HepG2 (cell line): ENCODE measurements at regions not wholly inside any gene's neighbourhood (a gene's known extent, or its start where the extent isn't known, plus 50 kb on each side); places are given as distances from the start of the nearest gene placed in this dataset.

Experiments
- AGO1 ChIP-seq: fragments of 200-400 bp; formaldehyde crosslinking; IDR thresholded peaks from 2 replicates; pipeline ENCODE4 v1.6.1; 2017; ENCODE audit warnings: mild to moderate bottlenecking, low read depth, low read length, moderate library complexity; ENCODE audit not compliant: poor library complexity, severe bottlenecking
- CEBPB ChIP-seq: IDR thresholded peaks from 2 replicates; pipeline ENCODE4 v1.6.1; 2011; ENCODE audit warnings: low read depth, low read length, improper control_type of control experiment, borderline replicate concordance
- DNMT3B ChIP-seq: conservative IDR thresholded peaks from 2 replicates; pipeline ENCODE4 v1.6.1; 2016; ENCODE audit warnings: missing biosample characterization, control low read depth
- DR1 ChIP-seq: sonication (generic); formaldehyde crosslinking; IDR thresholded peaks from 2 replicates; pipeline ENCODE4 v1.8.0; 2021; ENCODE audit warnings: mild to moderate bottlenecking, missing genetic modification reagents, inconsistent platforms
- FOXA1 ChIP-seq, 2 experiments: fragments of 450-650 bp in 1 of 2; sonication (generic) in 1 of 2; formaldehyde crosslinking in 1 of 2; IDR thresholded peaks; 2 replicates each; pipeline versions ENCODE4 v1.4.0 to v1.6.1; 2016 to 2020; ENCODE audit warnings: missing genetic modification reagents in 1 of 2
- HDAC6 ChIP-seq: fragments of 200-600 bp; sonication (generic); IDR thresholded peaks from 2 replicates; pipeline ENCODE4 v1.7.0; 2017; ENCODE audit warnings: mild to moderate bottlenecking, antibody characterized with exemption, low read length, low read depth
- KAT2B ChIP-seq: fragments of 150-350 bp; IDR thresholded peaks from 2 replicates; pipeline ENCODE4 v1.6.1; 2014; ENCODE audit warnings: low read depth, low read length, borderline replicate concordance
- MAFK ChIP-seq, 2 experiments: IDR thresholded peaks in 1 of 2; conservative IDR thresholded peaks in 1 of 2; 2 replicates each; pipeline ENCODE4 v1.6.1; 2011; ENCODE audit warnings: improper control_type of control experiment in 2 of 2, low read length in 2 of 2
- NFE2L2 ChIP-seq: fragments of 150-350 bp; IDR thresholded peaks from 2 replicates; pipeline ENCODE4 v1.6.1; 2014; ENCODE audit warnings: low read length
- RFX5 ChIP-seq: IDR thresholded peaks from 2 replicates; pipeline ENCODE4 v1.6.1; 2011; ENCODE audit warnings: low read depth, low read length, improper control_type of control experiment
- UBTF ChIP-seq: sonication (generic); formaldehyde crosslinking; IDR thresholded peaks from 2 replicates; pipeline ENCODE4 v1.4.0; 2020; ENCODE audit warnings: mild to moderate bottlenecking, missing genetic modification reagents
- ZNF264 ChIP-seq: sonication (generic); formaldehyde crosslinking; IDR thresholded peaks from 2 replicates; pipeline ENCODE4 v1.4.0; 2020; ENCODE audit warnings: missing genetic modification reagents
- ZNF326 ChIP-seq: sonication (generic); formaldehyde crosslinking; IDR thresholded peaks from 2 replicates; pipeline ENCODE4 v1.4.0; 2020; ENCODE audit warnings: missing genetic modification reagents, borderline replicate concordance
- ZNF331 ChIP-seq: sonication (generic); formaldehyde crosslinking; IDR thresholded peaks from 2 replicates; pipeline ENCODE4 v1.4.0; 2020; ENCODE audit warnings: missing genetic modification reagents
- ZNF33A ChIP-seq: sonication (generic); formaldehyde crosslinking; IDR thresholded peaks from 2 replicates; pipeline ENCODE4 v1.5.1; 2020; ENCODE audit warnings: missing genetic modification reagents, mild to moderate bottlenecking, moderate library complexity, borderline replicate concordance
- ZNF383 ChIP-seq: sonication (generic); formaldehyde crosslinking; IDR thresholded peaks from 2 replicates; pipeline ENCODE4 v1.4.0; 2020; ENCODE audit warnings: missing genetic modification reagents, mild to moderate bottlenecking, borderline replicate concordance
- ZNF446 ChIP-seq: sonication (generic); formaldehyde crosslinking; IDR thresholded peaks from 2 replicates; pipeline ENCODE4 v1.5.0; 2020; ENCODE audit warnings: mild to moderate bottlenecking, missing genetic modification reagents
- ZNF713 ChIP-seq: sonication (generic); formaldehyde crosslinking; IDR thresholded peaks from 2 replicates; pipeline ENCODE4 v1.4.0; 2020; ENCODE audit warnings: mild to moderate bottlenecking, missing genetic modification reagents
- ZNF737 ChIP-seq: sonication (generic); formaldehyde crosslinking; IDR thresholded peaks from 2 replicates; pipeline ENCODE4 v1.5.0; 2020; ENCODE audit warnings: missing genetic modification reagents, mild to moderate bottlenecking, borderline replicate concordance
- ZNF782 ChIP-seq: sonication (generic); formaldehyde crosslinking; IDR thresholded peaks from 2 replicates; pipeline ENCODE4 v1.4.0; 2020; ENCODE audit warnings: missing genetic modification reagents, mild to moderate bottlenecking, borderline replicate concordance
- ZSCAN12 ChIP-seq: sonication (generic); formaldehyde crosslinking; IDR thresholded peaks from 2 replicates; pipeline ENCODE4 v1.9.0; 2021; ENCODE audit warnings: mild to moderate bottlenecking, missing genetic modification reagents
- TF ChIP-seq, protein P1 (sequence below): sonication (generic); formaldehyde crosslinking; IDR thresholded peaks from 2 replicates; pipeline ENCODE4 v1.4.0; 2020; ENCODE audit warnings: missing genetic modification reagents, mild to moderate bottlenecking, borderline replicate concordance
- TF ChIP-seq, protein P2 (sequence below): IDR thresholded peaks from 2 replicates; pipeline ENCODE4 v1.6.1; 2016

GRCh38 chr11:14583252-14584034, 60.2 kb upstream of the PDE3B start (continued):
- no peak for TF ChIP-seq MAFK (conservative IDR thresholded peaks at IDR 0.05 in 1 of 2, IDR thresholded peaks at IDR 0.05 in 1 of 2; ENCODE audit: low read length in 2 of 2)
- no peak for TF ChIP-seq HDAC6
- TF ChIP-seq ZNF331 (CRISPR knock-in tag): no peak; the same call in 1 of the 2 replicates
- no peak for TF ChIP-seq ZSCAN12 (CRISPR knock-in tag)
- TF ChIP-seq ZNF713 (CRISPR knock-in tag): no peak
- TF ChIP-seq DNMT3B (CRISPR knock-in tag): no peak
- TF ChIP-seq ZNF446: no peak
- TF ChIP-seq CEBPB: no peak
- TF ChIP-seq RFX5: no peak
- TF ChIP-seq, protein P1, sequence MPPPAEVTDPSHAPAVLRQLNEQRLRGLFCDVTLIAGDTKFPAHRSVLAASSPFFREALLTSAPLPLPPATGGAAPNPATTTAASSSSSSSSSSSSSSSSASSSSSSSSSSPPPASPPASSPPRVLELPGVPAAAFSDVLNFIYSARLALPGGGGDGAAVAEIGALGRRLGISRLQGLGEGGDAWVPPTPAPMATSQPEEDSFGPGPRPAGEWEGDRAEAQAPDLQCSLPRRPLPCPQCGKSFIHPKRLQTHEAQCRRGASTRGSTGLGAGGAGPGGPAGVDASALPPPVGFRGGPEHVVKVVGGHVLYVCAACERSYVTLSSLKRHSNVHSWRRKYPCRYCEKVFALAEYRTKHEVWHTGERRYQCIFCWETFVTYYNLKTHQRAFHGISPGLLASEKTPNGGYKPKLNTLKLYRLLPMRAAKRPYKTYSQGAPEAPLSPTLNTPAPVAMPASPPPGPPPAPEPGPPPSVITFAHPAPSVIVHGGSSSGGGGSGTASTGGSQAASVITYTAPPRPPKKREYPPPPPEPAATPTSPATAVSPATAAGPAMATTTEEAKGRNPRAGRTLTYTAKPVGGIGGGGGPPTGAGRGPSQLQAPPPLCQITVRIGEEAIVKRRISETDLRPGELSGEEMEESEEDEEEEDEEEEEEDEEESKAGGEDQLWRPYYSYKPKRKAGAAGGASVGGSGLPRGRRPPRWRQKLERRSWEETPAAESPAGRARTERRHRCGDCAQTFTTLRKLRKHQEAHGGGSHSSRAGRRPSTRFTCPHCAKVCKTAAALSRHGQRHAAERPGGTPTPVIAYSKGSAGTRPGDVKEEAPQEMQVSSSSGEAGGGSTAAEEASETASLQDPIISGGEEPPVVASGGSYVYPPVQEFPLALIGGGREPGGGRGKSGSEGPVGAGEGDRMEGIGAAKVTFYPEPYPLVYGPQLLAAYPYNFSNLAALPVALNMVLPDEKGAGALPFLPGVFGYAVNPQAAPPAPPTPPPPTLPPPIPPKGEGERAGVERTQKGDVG: peak; percentile 67; the same call in 1 of the 2 replicates
- TF ChIP-seq KAT2B: no peak
- TF ChIP-seq NFE2L2: no peak
- TF ChIP-seq UBTF (CRISPR knock-in tag): no peak
- TF ChIP-seq DR1 (CRISPR knock-in tag): no peak
- no peak for TF ChIP-seq ZNF383
- no peak for TF ChIP-seq FOXA1 (IDR thresholded peaks at IDR 0.05)
- TF ChIP-seq FOXA1 (CRISPR knock-in tag; IDR thresholded peaks at IDR 0.05): peak; percentile 81
- TF ChIP-seq ZNF737 (CRISPR knock-in tag): no peak
- TF ChIP-seq AGO1: no peak
- no peak for TF ChIP-seq ZNF33A (CRISPR knock-in tag)
- TF ChIP-seq ZNF326: no peak
- TF ChIP-seq, protein P2, sequence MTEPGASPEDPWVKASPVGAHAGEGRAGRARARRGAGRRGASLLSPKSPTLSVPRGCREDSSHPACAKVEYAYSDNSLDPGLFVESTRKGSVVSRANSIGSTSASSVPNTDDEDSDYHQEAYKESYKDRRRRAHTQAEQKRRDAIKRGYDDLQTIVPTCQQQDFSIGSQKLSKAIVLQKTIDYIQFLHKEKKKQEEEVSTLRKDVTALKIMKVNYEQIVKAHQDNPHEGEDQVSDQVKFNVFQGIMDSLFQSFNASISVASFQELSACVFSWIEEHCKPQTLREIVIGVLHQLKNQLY (CRISPR knock-in tag): 0 out of 2 replicates have a peak, but pooled peaks have one; percentile 9
- no peak for TF ChIP-seq ZNF264 (CRISPR knock-in tag)
- TF ChIP-seq ZNF782 (CRISPR knock-in tag): no peak
